GM19438 (cell line): ENCODE measurements at regions not wholly inside any gene's neighbourhood (a gene's known extent, or its start where the extent isn't known, plus 50 kb on each side); places are given as distances from the start of the nearest gene placed in this dataset.
"Not testable (repeated sequence)": the region's sequence is repeated elsewhere in the genome, so short reads cannot be mapped to it uniquely, and the experiment has no call there.

Experiments used
- ATAC-seq: cut with Tn5 transposase; IDR thresholded peaks from one replicate; pipeline ENCODE4 v1.9.1; 2021; ENCODE audit warnings: low read depth; ENCODE audit not compliant: unreplicated experiment

GRCh38 chr21:27795418-27795817, 828.5 kb upstream of the ADAMTS5 start:
- ATAC-seq = no peak

GRCh38 chr21:27793901-27794300, 827.0 kb upstream of the ADAMTS5 start:
- ATAC-seq = no peak

DNA sequence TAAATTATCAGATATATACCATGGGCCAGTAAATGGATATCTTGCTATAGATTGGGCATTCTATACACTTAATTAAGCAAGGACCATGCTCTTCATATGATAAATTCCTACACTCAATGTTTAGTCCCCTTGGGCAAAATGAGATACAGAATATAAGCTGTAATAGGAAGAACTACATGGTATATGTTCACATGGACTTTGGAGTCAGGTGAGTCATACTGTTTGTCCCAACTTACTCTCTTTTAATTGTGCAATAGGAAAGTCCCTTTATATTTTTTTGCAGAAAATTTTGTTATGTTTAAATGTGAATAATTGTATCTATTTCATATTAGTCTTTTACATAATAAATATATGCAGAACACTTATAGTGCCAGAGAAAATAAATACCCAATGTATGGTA, 820.2 kb upstream of the ADAMTS5 start:
- ATAC-seq = no peak

- no peak for ATAC-seq
These were observed 812.7 kb upstream of the ADAMTS5 start for GRCh38 chr21:27779606-27780005.

DNA sequence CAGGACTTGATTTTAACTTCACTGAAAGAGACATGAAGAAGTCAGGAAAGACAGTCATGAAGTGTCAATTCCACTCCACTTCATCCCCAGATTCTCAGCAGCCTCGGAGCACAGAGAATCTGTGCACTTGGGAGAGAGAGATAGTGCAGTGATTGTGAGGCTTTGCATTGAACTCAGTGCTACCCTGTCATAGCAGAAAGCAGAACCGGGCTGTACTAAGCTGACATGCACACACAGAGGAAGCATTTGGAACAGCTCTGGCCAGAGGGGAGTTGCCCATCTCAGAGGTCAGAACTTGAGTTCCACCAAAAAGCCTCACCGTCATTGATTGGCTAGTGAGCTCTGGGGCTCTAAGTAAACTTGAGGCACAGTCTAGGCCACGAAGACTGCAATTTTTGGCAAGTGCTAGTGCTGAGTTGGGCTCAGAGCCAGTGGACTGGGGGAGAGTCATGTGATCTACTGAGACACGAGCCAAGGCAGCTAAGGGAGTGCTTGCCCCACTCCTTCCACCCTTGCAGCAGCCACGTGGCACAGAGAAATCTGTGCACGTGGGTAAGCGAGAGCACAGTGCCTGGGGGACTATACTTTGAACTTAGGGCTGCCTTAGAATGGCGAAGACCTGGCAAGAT, 810.2 kb upstream of the ADAMTS5 start:
- no peak for ATAC-seq

DNA sequence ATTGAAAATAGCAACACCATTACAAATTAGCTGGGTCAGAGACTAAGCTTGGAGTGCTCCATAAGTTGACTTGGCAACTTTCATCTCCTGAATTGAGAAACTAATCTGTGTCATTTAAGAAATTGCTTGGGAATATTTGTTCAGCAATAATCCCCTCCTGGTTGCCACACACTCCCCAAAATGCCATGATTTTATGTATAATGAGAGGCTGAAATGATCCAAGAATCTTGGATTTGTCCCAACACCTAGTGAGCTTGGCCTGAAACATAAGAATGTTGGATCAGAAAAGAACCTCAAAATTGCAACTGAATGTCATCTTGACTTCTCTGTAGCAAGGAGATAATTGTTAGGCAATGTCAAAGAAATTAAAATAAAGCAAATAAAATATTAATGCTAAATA, 805.9 kb upstream of the ADAMTS5 start:
- ATAC-seq = no peak

GRCh38 chr21:27771938-27772483, 805.1 kb upstream of the ADAMTS5 start:
- ATAC-seq = no peak

DNA sequence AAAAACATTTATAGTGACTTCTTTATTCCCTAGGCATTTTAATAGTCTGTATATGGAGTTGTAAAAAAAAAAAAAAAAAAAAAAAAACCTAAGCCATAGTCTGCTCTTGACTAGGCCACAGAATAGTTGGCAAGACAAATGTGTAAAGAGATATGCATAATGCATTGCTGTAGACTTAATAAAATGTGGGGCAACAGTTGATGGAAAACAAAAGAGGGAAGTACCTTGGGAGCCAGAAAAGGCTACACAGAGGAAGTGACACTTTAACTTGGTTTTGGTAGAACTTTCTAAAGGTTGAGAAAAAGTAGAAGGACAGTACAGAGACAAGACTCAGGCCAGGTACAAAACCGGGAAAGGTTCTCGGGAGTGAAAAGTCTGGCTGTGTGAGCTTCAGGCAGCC, 802.9 kb upstream of the ADAMTS5 start:
- no peak for ATAC-seq

- ATAC-seq = not testable (repeated sequence)
These were observed 801.3 kb upstream of the ADAMTS5 start for GRCh38 chr21:27768046-27768637.

DNA sequence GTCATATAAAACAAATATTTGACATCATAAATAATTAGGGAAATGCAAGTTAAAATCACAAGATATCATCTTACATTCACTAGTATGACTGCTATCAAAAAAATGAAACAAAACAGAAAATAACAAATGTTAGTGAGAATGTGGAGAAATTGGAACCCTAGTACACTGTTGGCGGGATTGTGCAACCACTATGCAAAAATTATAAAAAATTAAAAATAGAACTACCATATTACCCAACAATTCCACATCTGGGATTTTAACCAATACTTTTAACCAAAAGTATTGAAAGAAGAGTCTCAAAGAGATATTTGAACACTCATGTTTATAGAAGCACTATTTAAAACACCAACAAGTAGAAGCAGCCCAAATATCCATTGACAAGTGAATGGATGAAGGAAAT, 797.2 kb upstream of the ADAMTS5 start:
- no peak for ATAC-seq

- no peak for ATAC-seq
These were observed 794.7 kb upstream of the ADAMTS5 start for GRCh38 chr21:27761623-27762022.

DNA sequence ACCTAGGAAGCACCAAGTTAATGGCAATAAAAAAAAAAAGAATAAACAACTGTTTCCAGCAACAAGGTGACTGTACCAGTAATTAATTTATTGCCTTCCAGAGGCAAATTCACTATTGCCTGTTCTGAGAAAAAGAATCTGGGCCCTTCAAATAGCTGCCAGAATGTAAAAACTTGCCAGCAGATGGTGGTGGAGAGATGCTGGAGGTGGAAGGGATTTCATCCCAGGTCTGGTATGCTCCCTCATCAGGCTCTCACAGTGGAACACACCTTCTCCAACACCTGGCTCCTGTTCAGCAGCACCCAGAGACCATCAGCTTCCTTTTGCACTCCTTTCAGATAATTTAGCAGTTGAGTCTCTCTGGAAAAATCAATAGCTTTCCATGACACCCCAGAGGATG, 792.9 kb upstream of the ADAMTS5 start:
- no peak for ATAC-seq

DNA sequence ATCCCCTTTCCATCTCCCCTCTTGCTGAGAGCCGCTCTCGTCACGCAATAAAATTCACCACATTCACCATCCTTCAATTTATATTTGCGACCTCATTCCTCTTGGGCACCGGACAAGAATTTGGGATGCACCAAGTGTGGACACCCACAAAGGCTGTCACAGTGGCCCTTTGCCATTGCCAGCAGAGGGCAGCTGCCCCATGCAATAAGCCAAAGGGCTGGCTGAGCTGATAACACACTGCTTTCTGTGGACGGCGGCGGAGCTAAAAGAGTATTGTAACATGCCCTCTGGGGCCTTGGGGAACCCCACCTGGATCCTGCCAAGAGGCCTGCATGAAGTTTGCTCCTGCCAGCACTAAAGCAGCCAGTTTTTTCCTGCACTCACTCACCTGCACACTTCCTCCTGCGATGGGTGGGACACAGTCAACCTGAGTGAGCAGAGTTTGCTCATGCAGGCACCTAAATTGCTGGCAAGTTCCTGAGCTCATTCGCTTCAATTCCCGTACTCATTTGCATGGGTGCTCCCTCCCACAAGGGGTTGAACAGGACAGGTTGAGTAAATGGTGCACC, 792.3 kb upstream of the ADAMTS5 start:
- ATAC-seq = no peak

DNA sequence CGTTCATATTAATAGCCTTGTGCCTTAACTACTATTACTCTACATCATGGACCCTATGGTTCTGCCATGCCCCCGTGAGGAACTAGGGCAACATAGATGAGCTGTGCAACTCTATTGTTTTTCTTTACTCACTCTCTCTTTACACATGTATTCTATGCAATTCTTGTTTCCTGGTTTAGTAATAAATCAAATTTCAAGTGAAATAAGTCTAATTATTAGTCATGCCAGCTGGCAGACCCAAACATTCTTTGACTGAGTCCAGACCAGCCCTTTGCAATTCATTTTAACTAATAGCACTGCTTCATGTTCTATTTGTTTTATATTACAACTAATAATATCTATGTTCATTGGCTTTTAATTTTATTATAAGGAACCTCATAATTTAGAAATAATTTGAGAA, 789.3 kb upstream of the ADAMTS5 start:
- no peak for ATAC-seq

GRCh38 chr21:27743971-27744564, 777.2 kb upstream of the ADAMTS5 start:
- ATAC-seq = no peak

DNA sequence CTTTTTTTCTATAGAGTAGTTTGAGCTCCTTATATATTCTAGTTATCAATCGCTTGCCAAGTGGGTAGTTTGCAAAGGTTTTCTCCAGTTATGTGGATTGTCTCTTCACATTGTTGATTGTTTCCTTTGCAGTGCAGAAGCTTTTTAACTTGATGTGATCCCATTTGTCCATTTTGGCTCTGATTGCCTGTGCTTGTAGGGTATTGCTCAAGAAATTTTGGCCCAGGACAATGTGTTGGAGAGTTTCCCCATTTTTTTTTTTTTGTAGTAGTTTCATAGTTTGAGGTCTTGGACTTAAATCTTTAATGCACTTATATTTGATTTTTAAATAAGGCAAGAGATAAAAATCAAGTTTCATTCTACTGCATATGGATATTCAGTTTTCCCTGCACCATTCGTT, 774.8 kb upstream of the ADAMTS5 start:
- no peak for ATAC-seq

DNA sequence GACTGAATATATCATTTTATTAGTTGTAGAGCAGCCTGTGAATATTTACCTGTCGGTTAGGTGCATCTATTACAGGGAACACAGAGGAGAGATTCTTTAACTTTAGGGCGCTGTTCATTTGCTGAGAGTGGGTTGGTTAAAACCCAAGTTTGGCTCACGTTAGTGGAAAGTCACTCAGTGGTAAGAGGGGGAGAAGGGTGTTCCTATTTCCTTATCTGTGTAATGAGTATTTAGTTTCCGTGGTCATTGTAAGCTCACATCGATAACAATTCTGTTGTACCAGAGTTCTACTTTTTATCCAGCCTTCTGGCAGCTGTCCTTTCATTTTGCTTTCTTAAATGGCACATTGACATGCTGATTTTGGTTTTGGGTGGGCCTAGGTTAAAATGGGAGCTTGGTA, 773.2 kb upstream of the ADAMTS5 start:
- no peak for ATAC-seq

- ATAC-seq = no peak
These were observed 772.3 kb upstream of the ADAMTS5 start for GRCh38 chr21:27739187-27739586.

DNA sequence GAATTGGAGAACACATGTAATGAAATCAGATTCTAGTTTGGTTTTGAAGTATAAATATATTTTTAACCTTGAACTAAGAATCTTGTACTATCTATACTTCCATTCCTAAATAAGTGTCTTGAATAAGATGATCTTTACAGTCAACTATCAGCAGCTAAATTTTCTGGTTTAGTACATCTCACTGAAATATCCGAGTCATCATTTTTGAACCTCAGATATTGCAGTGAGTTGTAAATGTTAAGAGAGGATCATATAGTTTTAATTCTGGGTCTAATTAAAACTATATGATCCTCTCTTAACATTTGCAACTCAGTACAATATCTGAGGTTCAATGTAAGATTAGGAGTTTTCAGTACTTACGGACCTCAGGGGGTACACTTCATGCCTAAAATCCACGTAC, 768.8 kb upstream of the ADAMTS5 start:
- ATAC-seq = no peak

DNA sequence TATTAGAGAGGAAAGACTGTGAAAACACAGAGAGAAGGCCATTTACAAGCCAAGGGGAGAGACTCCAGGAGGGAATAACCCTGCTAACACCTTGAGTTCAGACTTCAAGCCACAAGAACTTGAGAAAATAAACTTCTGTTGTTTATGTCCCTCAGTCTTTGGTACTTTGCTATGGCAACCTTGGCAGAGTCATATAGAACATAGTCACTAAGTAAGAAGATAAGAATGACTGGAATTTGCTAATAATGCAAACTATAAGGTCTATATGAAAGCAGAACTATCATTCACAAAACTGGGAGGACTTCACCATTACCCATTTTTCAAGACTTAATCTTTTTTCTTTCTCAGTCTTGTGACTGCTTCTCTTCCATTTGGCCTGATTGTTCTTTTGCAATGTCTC, 767.3 kb upstream of the ADAMTS5 start:
- no peak for ATAC-seq

- no peak for ATAC-seq
These were observed 759.0 kb upstream of the ADAMTS5 start for GRCh38 chr21:27725916-27726315.

DNA sequence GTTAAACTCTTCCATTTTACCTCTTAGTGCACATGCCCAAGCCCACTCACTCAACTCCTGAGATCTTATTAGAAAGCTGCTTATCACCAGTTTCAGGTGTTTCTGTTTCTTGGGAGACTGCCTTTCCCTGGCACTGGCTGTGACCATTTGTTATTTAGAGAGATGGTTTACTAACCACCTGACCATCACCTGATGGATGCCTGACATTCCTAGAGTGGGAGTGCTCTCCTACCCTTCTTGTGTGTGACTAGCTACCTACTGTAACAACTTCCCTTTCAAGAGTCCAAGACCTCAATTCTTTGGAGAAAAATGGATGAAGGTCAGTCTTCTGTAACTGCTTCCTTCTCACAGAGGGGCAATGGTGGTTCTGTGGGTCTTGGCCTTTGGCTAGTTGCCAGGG, 755.2 kb upstream of the ADAMTS5 start:
- no peak for ATAC-seq
